Inflammatory macrophage (primary cell): ENCODE measurements at regions not wholly inside any gene's neighbourhood (a gene's known extent, or its start where the extent isn't known, plus 50 kb on each side); places are given as distances from the start of the nearest gene placed in this dataset.
"Not testable (repeated sequence)": the region's sequence is repeated elsewhere in the genome, so short reads cannot be mapped to it uniquely, and the experiment has no call there.

ENCODE experiments used
- DNase-seq, 2 donors: peaks; one replicate each; pipeline ENCODE4 v3.0.0-alpha.2; 2020 to 2022

DNA sequence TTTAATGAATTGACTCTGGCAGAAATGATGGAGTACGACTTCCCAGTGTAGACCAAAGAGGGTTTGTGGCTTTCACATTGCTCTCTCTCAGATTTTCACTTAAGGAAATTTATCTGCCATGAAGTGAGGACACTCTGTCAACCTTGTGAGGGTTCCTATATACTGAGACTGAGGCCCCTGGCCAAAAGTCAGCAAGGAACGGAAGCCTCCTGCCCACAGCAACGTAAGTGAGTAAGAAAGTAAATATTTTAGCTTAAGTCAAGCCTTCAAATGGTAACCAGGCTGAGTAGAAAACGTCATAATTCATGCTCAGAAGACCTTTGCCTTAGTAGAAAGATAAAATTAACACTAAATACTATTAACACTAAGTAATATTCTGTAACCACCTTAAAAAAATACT, 1080.5 kb upstream of the ACVR2A start:
- no peak for DNase-seq

- DNase-seq = no peak
These were observed 1082.0 kb upstream of the ACVR2A start for GRCh38 chr2:146762786-146763185.

- no peak for DNase-seq
These were observed 1090.2 kb upstream of the ACVR2A start for GRCh38 chr2:146754606-146755005.

DNA sequence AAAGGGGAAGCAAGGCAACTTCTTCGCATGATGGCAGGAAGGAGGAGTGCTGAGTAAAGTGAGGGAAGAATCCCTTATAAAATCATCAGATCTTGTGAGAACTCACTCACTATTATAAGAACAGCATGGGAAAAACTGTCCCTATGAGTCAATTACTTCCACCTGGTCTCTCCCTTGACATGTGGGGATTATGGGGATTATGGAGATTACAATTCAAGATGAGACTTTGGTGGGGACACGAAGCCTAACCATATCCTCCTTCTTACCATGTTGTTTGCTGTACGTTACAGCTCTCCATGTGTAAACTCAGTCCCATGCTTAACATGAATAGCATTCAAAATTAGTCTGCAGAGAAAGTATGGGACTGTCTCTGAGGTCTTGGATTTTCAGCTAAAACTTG, 1096.8 kb upstream of the ACVR2A start:
- DNase-seq = no peak

GRCh38 chr2:146741260-146741659, 1103.6 kb upstream of the ACVR2A start:
- no peak for DNase-seq

GRCh38 chr2:146734821-146735190, 1110.0 kb upstream of the ACVR2A start:
- no peak for DNase-seq

GRCh38 chr2:146734042-146734820, 1110.6 kb upstream of the ACVR2A start:
- DNase-seq = peak in 1 of 2 donors; percentile 35

GRCh38 chr2:146730882-146731281, 1113.9 kb upstream of the ACVR2A start:
- no peak for DNase-seq

GRCh38 chr2:146721486-146721885, 1123.3 kb upstream of the ACVR2A start:
- no peak for DNase-seq

DNA sequence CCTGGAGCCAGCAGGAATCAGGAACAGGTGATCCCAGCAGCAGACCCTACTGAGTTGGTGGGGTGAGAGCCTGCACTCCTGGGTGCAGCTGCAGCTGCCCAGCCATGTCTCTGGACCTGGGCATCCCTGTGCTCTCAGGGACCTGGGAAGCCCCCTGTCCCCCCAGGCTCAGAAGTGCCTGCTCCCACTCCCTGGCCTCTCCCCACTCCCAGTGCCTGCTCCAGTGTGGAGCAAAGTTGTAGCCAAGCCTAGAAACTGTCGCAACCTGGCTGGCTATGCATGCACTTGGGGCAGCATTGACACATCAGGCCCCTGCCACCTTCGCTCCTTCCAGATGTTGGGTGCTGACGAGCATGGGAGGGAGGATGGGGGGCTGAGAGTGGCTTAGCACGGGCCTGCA, 1124.7 kb upstream of the ACVR2A start:
- no peak for DNase-seq

GRCh38 chr2:146716591-146716990, 1128.2 kb upstream of the ACVR2A start:
- DNase-seq = no peak

DNA sequence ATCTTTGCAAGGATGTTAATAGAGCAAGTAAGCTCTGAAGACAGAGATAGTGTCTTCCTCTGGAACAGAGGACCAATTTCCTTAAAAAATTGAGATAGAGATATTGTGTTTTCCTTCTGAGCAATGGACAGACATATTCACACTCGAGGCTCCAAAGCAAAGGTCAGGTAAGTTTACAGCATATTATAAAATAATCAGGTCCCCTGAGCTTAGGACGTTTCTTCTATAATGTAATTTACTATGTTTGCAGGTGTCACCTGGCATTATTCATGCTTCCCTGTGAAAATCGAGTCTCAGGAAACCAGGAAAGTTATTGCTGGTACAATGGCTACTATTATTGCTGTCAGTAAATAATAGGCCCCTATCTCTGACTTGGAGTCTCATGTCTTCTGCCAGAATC, 1135.8 kb upstream of the ACVR2A start:
- no peak for DNase-seq

GRCh38 chr2:146701183-146701582, 1143.6 kb upstream of the ACVR2A start:
- DNase-seq = no peak

DNA sequence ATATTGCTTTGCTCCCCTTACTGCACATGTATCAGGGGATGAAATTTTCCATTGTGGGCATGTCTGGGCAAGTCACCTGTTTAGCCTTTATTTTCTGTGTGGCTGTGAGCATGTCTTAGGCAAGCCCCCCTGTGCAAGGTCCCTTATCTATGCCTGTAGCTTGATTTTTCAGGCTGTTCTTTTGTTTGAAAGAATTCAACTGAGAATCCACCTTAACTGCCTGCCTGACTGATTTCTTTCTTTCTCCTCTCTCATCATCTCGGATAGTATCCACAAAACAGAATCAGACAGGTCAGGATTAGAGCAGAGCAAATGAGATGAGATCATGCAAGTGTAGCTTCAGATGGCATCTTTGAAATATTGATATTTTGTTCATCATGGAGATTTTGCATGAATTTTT, 1147.5 kb upstream of the ACVR2A start:
- no peak for DNase-seq

GRCh38 chr2:146696787-146697186, 1148.0 kb upstream of the ACVR2A start:
- DNase-seq = not testable (repeated sequence)

DNA sequence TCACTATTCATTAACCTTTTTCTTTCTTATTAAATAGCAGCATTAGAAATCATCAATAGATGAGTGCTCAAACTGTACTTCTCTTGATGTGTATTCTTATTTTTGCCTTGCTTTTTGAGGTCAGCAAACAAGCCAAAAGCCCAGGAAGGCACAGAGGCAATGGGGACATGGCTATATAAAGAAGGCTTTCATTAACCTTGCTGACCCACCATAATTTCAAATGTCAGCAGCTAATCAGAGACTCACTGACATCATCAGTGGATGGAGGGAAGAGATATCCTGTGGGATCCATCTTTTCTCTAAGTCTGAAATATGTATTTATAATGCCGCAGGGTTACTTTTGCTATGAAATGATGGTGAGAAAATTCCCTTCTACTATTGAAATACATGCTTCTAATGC, 1162.8 kb upstream of the ACVR2A start:
- DNase-seq = no peak

- no peak for DNase-seq
These were observed 1166.3 kb upstream of the ACVR2A start for GRCh38 chr2:146678516-146678915.

DNA sequence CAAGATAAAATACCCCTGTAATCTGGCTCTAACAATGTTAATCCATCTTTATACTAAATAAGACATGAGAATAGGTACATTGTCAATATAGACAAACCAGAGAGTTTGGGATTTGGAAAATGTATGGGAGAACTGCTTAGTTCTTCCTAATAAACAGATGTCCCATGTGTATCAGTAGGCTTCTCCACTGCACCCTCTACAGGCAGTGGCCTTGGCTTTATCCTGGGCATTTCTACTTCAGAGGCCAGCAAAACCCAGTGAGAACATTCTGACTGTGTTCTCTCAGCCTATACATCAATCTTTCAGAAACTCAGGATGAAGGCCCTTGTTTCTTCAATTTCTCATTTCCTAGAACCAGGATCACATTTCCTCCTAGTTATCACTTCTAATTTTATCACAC, 1167.5 kb upstream of the ACVR2A start:
- DNase-seq = no peak

DNA sequence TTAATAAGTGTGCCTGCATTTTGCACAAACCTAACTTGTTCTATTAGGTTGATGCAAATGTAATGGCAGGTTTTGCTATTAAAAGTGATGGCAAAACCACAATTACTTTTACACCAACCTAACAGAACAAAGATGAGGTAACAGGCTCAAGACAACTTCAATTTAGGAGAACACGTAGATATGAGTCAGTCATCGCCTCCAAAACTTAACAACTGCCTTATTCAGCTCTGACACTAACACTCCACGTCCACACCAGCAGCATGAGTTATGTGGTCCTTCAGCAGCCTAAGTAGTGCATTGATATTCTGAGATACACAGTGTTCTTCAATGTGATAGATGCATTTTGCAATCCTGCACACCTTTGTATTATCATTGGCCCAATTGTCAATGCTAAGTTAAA, 1175.1 kb upstream of the ACVR2A start:
- DNase-seq = no peak

GRCh38 chr2:146666340-146666739, 1178.5 kb upstream of the ACVR2A start:
- DNase-seq = no peak

- no peak for DNase-seq
These were observed 1179.0 kb upstream of the ACVR2A start for GRCh38 chr2:146665800-146666199.

DNA sequence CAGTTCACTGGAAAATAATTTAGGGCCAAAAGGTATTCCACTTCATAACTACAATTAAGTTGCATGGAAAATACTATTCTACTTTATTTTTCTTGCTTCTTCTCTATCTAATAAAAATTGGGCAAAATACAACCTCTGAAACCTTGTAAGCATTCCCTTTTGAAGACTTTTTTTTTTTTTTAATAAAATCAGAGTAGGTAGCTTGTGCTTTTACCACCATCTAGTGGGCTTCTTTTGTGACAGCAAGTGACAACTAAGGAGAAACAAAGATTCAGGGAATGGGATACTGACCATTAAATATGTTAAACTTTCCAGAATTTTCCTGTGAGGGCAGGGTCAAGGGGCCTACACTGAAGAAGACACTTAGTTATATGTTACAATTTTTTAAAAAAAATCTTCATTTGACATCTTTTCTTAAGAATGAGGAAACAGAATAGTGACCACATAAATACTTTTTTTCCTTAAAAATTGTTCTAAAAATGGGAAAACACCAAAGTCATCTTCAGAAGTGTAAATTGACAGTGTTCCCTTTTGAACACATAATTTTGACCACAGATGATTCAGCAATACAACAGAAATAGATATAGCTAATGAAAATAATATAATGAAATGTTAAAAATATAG, 1183.2 kb upstream of the ACVR2A start:
- peak; percentile 7 to 32 for DNase-seq

- no peak for DNase-seq
These were observed 1184.9 kb upstream of the ACVR2A start for GRCh38 chr2:146659976-146660375.

GRCh38 chr2:146652311-146652710, 1192.5 kb upstream of the ACVR2A start:
- no peak for DNase-seq

DNA sequence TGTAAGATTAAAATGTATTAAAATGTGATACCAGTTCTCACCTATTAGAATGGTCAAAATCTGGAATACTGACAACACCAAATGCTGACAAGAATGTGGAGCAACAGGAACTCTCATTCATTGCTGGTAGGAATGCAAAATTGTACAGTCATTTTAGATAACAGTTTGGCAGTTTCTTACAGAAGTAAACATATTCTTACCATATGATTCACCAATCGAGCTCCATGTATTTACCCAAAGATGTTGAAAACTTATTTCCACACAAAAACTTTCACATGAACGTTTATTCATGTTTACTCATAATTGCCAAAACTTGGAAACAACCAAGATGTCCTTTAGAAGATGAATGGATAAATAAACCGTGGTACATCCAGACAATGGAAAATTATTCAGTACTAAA, 1193.5 kb upstream of the ACVR2A start:
- DNase-seq = no peak
